ENCODE measurements at regions not wholly inside any gene's neighbourhood (a gene's known extent, or its start where the extent isn't known, plus 50 kb on each side); places are given as distances from the start of the nearest gene placed in this dataset.

- Histone ChIP-seq H3K27me3 (ENCODE audit: control insufficient read depth, insufficient read depth, low read length) (no peaks in the 10 kb centered on the region), H3K4me1 (ENCODE audit: control insufficient read depth, insufficient read depth, low read length) (no peaks in the 10 kb centered on the region), H3K9ac (ENCODE audit: low read length) (no peak overlapping the region)
These were observed 263.5 kb upstream of the CFAP20DC start for GRCh38 chr3:59313365-59313764.

GRCh38 chr3:59311231-59311630 lies 261.4 kb upstream of the CFAP20DC start:
- H3K27ac ChIP-seq (ENCODE audit: low read depth, low read length), result no peak overlapping the region
- no peak overlapping the region for H3K4me3 ChIP-seq (ENCODE audit: low read depth, low read length)
- no peak overlapping the region for H3K9ac ChIP-seq (ENCODE audit: low read length)
- H3K9me3 ChIP-seq (ENCODE audit: control insufficient read depth, insufficient read depth, low read depth, low read length), result no peaks in the 10 kb centered on the region
- H3K4me1 ChIP-seq (ENCODE audit: control insufficient read depth, insufficient read depth, low read length), result no peaks in the 10 kb centered on the region
- no peaks in the 10 kb centered on the region for H3K36me3 ChIP-seq (ENCODE audit: control insufficient read depth, insufficient read depth, low read length)
- H3K27me3 ChIP-seq (ENCODE audit: control insufficient read depth, insufficient read depth, low read length), result no peaks in the 10 kb centered on the region

More at GRCh38 chr3:59313365-59313764, 263.5 kb upstream of the CFAP20DC start:
- H3K27ac ChIP-seq (ENCODE audit: low read depth, low read length), result no peak overlapping the region
- no peak overlapping the region for H3K4me3 ChIP-seq (ENCODE audit: low read depth, low read length)
- H3K36me3 ChIP-seq (ENCODE audit: control insufficient read depth, insufficient read depth, low read length), result no peaks in the 10 kb centered on the region
- no peaks in the 10 kb centered on the region for H3K9me3 ChIP-seq (ENCODE audit: control insufficient read depth, insufficient read depth, low read depth, low read length)

DNA sequence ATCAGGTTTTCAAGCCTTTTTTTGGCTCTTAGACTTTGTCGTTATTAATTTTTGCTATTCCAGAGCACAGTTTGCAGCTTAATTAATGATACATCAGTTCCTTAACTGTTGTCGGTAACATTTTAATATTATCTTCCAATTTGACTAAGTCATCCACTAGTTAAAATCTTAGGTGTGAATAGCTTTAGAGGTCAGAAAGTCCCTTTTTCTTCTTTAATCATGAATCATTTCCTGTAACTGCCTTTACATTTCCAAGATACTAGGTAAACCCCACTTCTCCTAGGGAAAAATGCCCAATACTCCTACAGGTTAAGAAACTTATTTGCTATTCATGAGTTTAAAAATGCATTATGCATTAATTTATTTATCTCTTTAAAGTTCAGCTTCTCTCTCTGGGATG lies 260.9 kb upstream of the CFAP20DC start:
- no peaks in the 10 kb centered on the region for H3K36me3 ChIP-seq (ENCODE audit: control insufficient read depth, insufficient read depth, low read length)
- H3K27ac ChIP-seq (ENCODE audit: low read depth, low read length), result no peak overlapping the region
- no peaks in the 10 kb centered on the region for H3K4me1 ChIP-seq (ENCODE audit: control insufficient read depth, insufficient read depth, low read length)
- H3K9ac ChIP-seq (ENCODE audit: low read length), result no peak overlapping the region
- H3K4me3 ChIP-seq (ENCODE audit: low read depth, low read length), result no peak overlapping the region
- no peaks in the 10 kb centered on the region for H3K27me3 ChIP-seq (ENCODE audit: control insufficient read depth, insufficient read depth, low read length)
- H3K9me3 ChIP-seq (ENCODE audit: control insufficient read depth, insufficient read depth, low read depth, low read length), result no peaks in the 10 kb centered on the region

GRCh38 chr3:59308684-59309083 lies 258.9 kb upstream of the CFAP20DC start:
- Histone ChIP-seq H3K4me1 (ENCODE audit: control insufficient read depth, insufficient read depth, low read length) (no peaks in the 10 kb centered on the region), H3K27me3 (ENCODE audit: control insufficient read depth, insufficient read depth, low read length) (no peaks in the 10 kb centered on the region), H3K27ac (ENCODE audit: low read depth, low read length) (no peak overlapping the region), H3K9me3 (ENCODE audit: control insufficient read depth, insufficient read depth, low read depth, low read length) (no peaks in the 10 kb centered on the region), H3K36me3 (ENCODE audit: control insufficient read depth, insufficient read depth, low read length) (no peaks in the 10 kb centered on the region), H3K4me3 (ENCODE audit: low read depth, low read length) (no peak overlapping the region), H3K9ac (ENCODE audit: low read length) (no peak overlapping the region)

- Histone ChIP-seq H3K27ac (ENCODE audit: low read depth, low read length) (no peak overlapping the region), H3K9me3 (ENCODE audit: control insufficient read depth, insufficient read depth, low read depth, low read length) (no peaks in the 10 kb centered on the region), H3K9ac (ENCODE audit: low read length) (no peak overlapping the region)
These were observed 258.2 kb upstream of the CFAP20DC start for GRCh38 chr3:59308001-59308400.

DNA sequence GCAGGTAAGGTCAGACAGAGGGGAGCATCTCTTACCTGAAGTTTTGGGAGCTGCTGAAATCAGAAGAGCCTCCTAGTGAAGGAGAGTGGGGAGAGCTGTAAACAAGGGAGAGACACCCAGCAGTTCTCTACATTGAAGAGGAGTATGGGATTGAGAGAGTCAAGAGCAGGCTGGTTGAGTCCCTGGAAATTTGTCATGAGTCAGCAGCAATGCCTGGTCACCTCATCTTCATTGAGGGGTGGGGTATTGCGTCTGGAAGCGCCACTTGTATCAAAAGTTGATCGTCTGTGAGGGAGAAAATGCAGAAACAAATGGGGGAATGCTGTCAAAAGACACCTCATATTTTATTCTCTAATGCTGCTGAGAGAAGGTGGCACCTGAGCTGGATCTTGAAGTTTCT lies 256.6 kb upstream of the CFAP20DC start:
- no peaks in the 10 kb centered on the region for H3K27me3 ChIP-seq (ENCODE audit: control insufficient read depth, insufficient read depth, low read length)
- H3K4me1 ChIP-seq (ENCODE audit: control insufficient read depth, insufficient read depth, low read length), result no peaks in the 10 kb centered on the region
- H3K9ac ChIP-seq (ENCODE audit: low read length), result no peak overlapping the region
- H3K9me3 ChIP-seq (ENCODE audit: control insufficient read depth, insufficient read depth, low read depth, low read length), result no peaks in the 10 kb centered on the region
- H3K36me3 ChIP-seq (ENCODE audit: control insufficient read depth, insufficient read depth, low read length), result no peaks in the 10 kb centered on the region
- H3K4me3 ChIP-seq (ENCODE audit: low read depth, low read length), result no peak overlapping the region
- H3K27ac ChIP-seq (ENCODE audit: low read depth, low read length), result no peak overlapping the region

More at GRCh38 chr3:59308001-59308400, 258.2 kb upstream of the CFAP20DC start:
- no peaks in the 10 kb centered on the region for H3K36me3 ChIP-seq (ENCODE audit: control insufficient read depth, insufficient read depth, low read length)
- no peaks in the 10 kb centered on the region for H3K27me3 ChIP-seq (ENCODE audit: control insufficient read depth, insufficient read depth, low read length)
- H3K4me1 ChIP-seq (ENCODE audit: control insufficient read depth, insufficient read depth, low read length), result no peaks in the 10 kb centered on the region
- no peak overlapping the region for H3K4me3 ChIP-seq (ENCODE audit: low read depth, low read length)

DNA sequence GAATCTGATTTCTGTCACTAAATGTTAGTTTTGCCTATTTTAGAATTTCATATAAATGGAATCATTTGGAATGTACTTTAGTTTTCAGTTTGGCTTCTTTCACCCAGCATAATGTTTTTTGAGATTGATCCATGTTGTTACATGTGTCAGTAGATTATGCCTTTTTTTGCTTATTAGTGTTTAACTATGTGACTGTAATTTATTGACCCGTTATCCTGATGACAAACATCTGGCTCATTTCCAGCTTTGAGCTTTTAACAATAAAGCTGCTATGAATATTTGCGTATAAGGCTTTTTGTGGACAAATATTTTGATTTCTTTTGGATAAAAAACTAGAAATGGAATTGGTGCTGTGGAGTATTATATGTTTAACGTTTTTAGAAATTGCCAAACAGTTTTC lies 254.5 kb upstream of the CFAP20DC start:
- Histone ChIP-seq H3K4me3 (ENCODE audit: low read depth, low read length) (no peak overlapping the region), H3K9me3 (ENCODE audit: control insufficient read depth, insufficient read depth, low read depth, low read length) (no peaks in the 10 kb centered on the region), H3K36me3 (ENCODE audit: control insufficient read depth, insufficient read depth, low read length) (no peaks in the 10 kb centered on the region), H3K9ac (ENCODE audit: low read length) (no peak overlapping the region), H3K27ac (ENCODE audit: low read depth, low read length) (no peak overlapping the region), H3K4me1 (ENCODE audit: control insufficient read depth, insufficient read depth, low read length) (no peaks in the 10 kb centered on the region), H3K27me3 (ENCODE audit: control insufficient read depth, insufficient read depth, low read length) (no peaks in the 10 kb centered on the region)

- Histone ChIP-seq H3K27me3 (ENCODE audit: control insufficient read depth, insufficient read depth, low read length) (no peaks in the 10 kb centered on the region), H3K4me3 (ENCODE audit: low read depth, low read length) (no peak overlapping the region), H3K9ac (ENCODE audit: low read length) (no peak overlapping the region), H3K27ac (ENCODE audit: low read depth, low read length) (no peak overlapping the region), H3K9me3 (ENCODE audit: control insufficient read depth, insufficient read depth, low read depth, low read length) (no peaks in the 10 kb centered on the region), H3K4me1 (ENCODE audit: control insufficient read depth, insufficient read depth, low read length) (no peaks in the 10 kb centered on the region), H3K36me3 (ENCODE audit: control insufficient read depth, insufficient read depth, low read length) (no peaks in the 10 kb centered on the region)
These were observed 253.6 kb upstream of the CFAP20DC start for GRCh38 chr3:59303452-59303851.

DNA sequence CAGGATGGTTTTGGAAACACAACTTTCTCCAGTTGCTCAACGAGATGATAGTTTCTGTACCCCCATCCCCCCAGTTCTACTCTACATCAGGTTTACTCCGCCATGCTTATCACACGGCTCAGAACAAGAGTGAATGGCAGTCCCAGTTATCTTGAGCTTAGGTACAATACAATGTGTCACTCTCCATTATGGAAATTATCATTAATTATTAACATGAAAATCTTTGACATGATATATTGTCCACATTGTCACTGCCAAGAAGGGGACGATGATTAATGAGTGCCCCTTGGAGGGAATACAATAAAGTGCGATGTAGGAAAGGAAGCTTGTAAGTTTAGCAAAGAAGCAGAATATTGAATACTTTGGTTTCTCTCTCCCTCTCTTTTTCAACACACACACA lies 252.6 kb upstream of the CFAP20DC start:
- Histone ChIP-seq H3K4me3 (ENCODE audit: low read depth, low read length) (no peak overlapping the region), H3K9me3 (ENCODE audit: control insufficient read depth, insufficient read depth, low read depth, low read length) (no peaks in the 10 kb centered on the region), H3K27ac (ENCODE audit: low read depth, low read length) (no peak overlapping the region), H3K36me3 (ENCODE audit: control insufficient read depth, insufficient read depth, low read length) (no peaks in the 10 kb centered on the region), H3K9ac (ENCODE audit: low read length) (no peak overlapping the region), H3K4me1 (ENCODE audit: control insufficient read depth, insufficient read depth, low read length) (no peaks in the 10 kb centered on the region), H3K27me3 (ENCODE audit: control insufficient read depth, insufficient read depth, low read length) (no peaks in the 10 kb centered on the region)

- Histone ChIP-seq H3K9ac (ENCODE audit: low read length) (no peak overlapping the region), H3K27me3 (ENCODE audit: control insufficient read depth, insufficient read depth, low read length) (no peaks in the 10 kb centered on the region), H3K36me3 (ENCODE audit: control insufficient read depth, insufficient read depth, low read length) (no peaks in the 10 kb centered on the region), H3K9me3 (ENCODE audit: control insufficient read depth, insufficient read depth, low read depth, low read length) (peaks cover 4% of the 10 kb centered on the region), H3K27ac (ENCODE audit: low read depth, low read length) (no peak overlapping the region), H3K4me1 (ENCODE audit: control insufficient read depth, insufficient read depth, low read length) (no peaks in the 10 kb centered on the region), H3K4me3 (ENCODE audit: low read depth, low read length) (no peak overlapping the region)
These were observed 250.9 kb upstream of the CFAP20DC start for GRCh38 chr3:59300733-59301132.

DNA sequence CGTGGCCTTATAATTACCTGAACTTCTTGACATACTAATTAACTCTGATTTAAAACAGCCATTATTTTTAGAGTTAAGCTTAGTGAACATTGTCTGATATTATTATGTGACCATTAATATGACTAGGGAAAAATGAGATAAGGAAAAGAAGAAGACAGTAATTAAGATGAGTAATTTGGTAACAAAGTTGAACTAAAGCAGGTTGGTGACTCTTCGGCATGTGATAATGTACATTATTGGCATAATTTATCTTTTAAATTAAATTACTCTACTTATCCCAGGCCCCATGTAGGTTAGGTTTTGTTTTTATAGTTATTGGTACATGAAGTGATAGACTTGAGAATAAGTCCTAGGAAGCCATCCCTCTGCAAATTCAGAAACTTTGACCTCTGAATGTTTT lies 249.7 kb upstream of the CFAP20DC start:
- no peaks in the 10 kb centered on the region for H3K36me3 ChIP-seq (ENCODE audit: control insufficient read depth, insufficient read depth, low read length)
- H3K27me3 ChIP-seq (ENCODE audit: control insufficient read depth, insufficient read depth, low read length), result no peaks in the 10 kb centered on the region
- H3K4me3 ChIP-seq (ENCODE audit: low read depth, low read length), result no peak overlapping the region
- no peak overlapping the region for H3K9ac ChIP-seq (ENCODE audit: low read length)
- H3K27ac ChIP-seq (ENCODE audit: low read depth, low read length), result no peak overlapping the region
- peaks cover 15% of the 10 kb centered on the region for H3K9me3 ChIP-seq (ENCODE audit: control insufficient read depth, insufficient read depth, low read depth, low read length)
- no peaks in the 10 kb centered on the region for H3K4me1 ChIP-seq (ENCODE audit: control insufficient read depth, insufficient read depth, low read length)

- Histone ChIP-seq H3K4me1 (ENCODE audit: control insufficient read depth, insufficient read depth, low read length) (no peaks in the 10 kb centered on the region), H3K9ac (ENCODE audit: low read length) (no peak overlapping the region), H3K4me3 (ENCODE audit: low read depth, low read length) (no peak overlapping the region)
These were observed 240.5 kb upstream of the CFAP20DC start for GRCh38 chr3:59290358-59290757.

More at GRCh38 chr3:59290358-59290757, 240.5 kb upstream of the CFAP20DC start:
- Histone ChIP-seq H3K9me3 (ENCODE audit: control insufficient read depth, insufficient read depth, low read depth, low read length) (peaks cover 19% of the 10 kb centered on the region), H3K36me3 (ENCODE audit: control insufficient read depth, insufficient read depth, low read length) (no peaks in the 10 kb centered on the region), H3K27ac (ENCODE audit: low read depth, low read length) (no peak overlapping the region), H3K27me3 (ENCODE audit: control insufficient read depth, insufficient read depth, low read length) (no peaks in the 10 kb centered on the region)
